Memory B cell (primary cell): ENCODE measurements at regions not wholly inside any gene's neighbourhood (a gene's known extent, or its start where the extent isn't known, plus 50 kb on each side); places are given as distances from the start of the nearest gene placed in this dataset.

Experiments
- ATAC-seq: fragments of 150-1000 bp; cut with Tn5 transposase; 2 replicates; pipeline ENCODE4 v1.10.0; 2021; ENCODE audit warnings: low read depth, mild to moderate bottlenecking, moderate library complexity
- DNase-seq, 2 donors: peaks; one replicate each; pipeline ENCODE4 v3.0.0; 2022; ENCODE audit warnings: low spot score in 2 of 2
- H3K27ac Mint-ChIP-seq: one replicate; pipeline ENCODE4 v1.8.0; 2022; ENCODE audit warnings: mild to moderate bottlenecking, moderate library complexity, mixed read lengths
- H3K27me3 Mint-ChIP-seq: one replicate; pipeline ENCODE4 v1.8.0; 2022; ENCODE audit warnings: mixed read lengths
- H3K36me3 Mint-ChIP-seq: one replicate; pipeline ENCODE4 v1.8.0; 2022; ENCODE audit warnings: mild to moderate bottlenecking, mixed read lengths
- H3K4me1 Mint-ChIP-seq: one replicate; pipeline ENCODE4 v1.8.0; 2022; ENCODE audit warnings: mixed read lengths
- H3K4me3 Mint-ChIP-seq: one replicate; pipeline ENCODE4 v1.8.0; 2022; ENCODE audit warnings: mild to moderate bottlenecking, moderate library complexity, mixed read lengths
- H3K9me3 Mint-ChIP-seq: one replicate; pipeline ENCODE4 v1.8.0; 2022; ENCODE audit warnings: mixed read lengths

DNA sequence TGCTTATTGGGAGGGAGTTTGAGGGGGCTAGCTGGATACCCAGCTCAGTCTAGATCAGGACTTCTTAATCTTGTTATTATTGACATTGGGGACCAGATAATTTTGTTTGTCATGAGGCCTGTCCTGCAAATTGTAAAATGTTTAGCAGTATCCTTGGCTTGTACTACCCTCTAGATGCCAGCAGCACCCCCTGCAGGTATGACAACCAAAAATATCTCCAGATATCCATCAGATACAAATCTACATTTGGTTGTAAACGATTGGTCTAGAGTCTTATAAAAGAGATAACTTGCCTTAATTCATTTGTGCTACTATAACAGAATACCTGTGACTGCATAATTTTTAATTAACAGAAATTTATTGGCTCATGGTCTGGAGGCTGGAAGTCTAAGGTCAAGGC, 1232.2 kb downstream of the XPNPEP1 start:
- H3K36me3 Mint-ChIP-seq = no peaks in the 10 kb centered on the region
- H3K4me1 Mint-ChIP-seq = no peaks in the 10 kb centered on the region
- H3K27ac Mint-ChIP-seq = no peak overlapping the region
- H3K4me3 Mint-ChIP-seq = no peak overlapping the region
- H3K27me3 Mint-ChIP-seq = no peaks in the 10 kb centered on the region
- DNase-seq = no peak
- H3K9me3 Mint-ChIP-seq = no peaks in the 10 kb centered on the region
- no peak for ATAC-seq

DNA sequence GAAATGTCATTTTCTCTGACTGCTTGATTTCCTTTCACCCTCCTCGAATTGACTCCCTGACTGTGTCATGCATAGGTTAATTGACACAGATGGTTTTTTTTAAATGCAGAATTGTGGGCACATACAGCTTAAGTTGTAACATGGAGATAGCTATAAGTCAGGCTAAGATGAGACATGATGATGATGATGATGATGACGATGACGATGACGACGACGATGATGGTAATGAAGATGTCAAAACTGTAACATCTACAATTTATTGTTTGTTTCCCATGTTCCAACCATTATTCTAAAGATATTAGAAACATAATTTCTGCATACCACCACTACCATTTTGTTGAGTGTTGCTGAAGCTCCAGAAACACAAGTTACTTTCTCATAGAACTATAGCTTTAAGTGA, 1232.8 kb downstream of the XPNPEP1 start:
- H3K4me3 Mint-ChIP-seq = no peak overlapping the region
- no peak for DNase-seq
- H3K4me1 Mint-ChIP-seq = no peaks in the 10 kb centered on the region
- H3K27ac Mint-ChIP-seq = no peak overlapping the region
- ATAC-seq = no peak
- H3K36me3 Mint-ChIP-seq = no peaks in the 10 kb centered on the region
- H3K27me3 Mint-ChIP-seq = no peaks in the 10 kb centered on the region
- H3K9me3 Mint-ChIP-seq = no peaks in the 10 kb centered on the region

DNA sequence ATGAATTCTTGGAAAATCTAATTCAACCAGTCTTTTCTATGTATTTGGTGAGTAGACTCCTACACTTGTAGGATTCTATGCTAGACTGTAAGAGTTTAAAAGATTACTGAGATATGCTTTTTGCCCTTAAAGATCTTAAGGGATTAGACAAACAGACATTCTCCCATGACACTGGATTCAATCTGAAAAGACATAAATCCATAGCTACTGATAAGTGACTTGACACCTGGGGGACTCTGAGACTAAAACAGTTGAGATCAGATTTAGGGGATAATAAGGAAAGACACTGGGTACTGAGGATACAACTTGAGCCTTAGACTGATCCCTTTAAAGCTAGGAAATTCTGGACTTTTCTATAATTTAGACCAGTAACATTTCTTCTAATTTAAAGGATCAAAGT, 1233.4 kb downstream of the XPNPEP1 start:
- Mint-ChIP-seq H3K9me3 (no peaks in the 10 kb centered on the region), H3K4me1 (no peaks in the 10 kb centered on the region), H3K4me3 (no peak overlapping the region), H3K27me3 (no peaks in the 10 kb centered on the region), H3K27ac (no peak overlapping the region), H3K36me3 (no peaks in the 10 kb centered on the region)
- DNase-seq (no peak), ATAC-seq (no peak)

DNA sequence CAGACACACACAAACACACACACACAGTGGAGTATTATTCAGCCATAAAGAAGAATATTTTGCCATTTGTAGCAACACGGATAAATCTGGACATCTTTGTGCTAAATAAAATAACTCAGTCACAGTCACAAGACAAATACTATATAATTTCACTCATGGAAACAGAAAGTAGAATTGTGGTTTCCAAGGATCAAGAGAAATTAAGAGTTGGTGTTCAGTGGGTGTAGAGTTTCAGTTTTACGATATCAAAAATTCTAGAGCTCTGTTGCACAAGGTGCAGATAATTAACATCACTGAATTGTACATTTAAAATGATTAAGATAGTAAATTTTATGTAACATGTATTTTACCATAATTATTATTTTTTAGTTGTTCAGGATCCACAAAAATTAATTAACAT, 1235.0 kb downstream of the XPNPEP1 start:
- Mint-ChIP-seq H3K4me3 (no peak overlapping the region), H3K4me1 (peaks cover 3% of the 10 kb centered on the region), H3K36me3 (no peaks in the 10 kb centered on the region), H3K9me3 (no peaks in the 10 kb centered on the region), H3K27ac (no peak overlapping the region), H3K27me3 (no peaks in the 10 kb centered on the region)
- DNase-seq (no peak), ATAC-seq (no peak)

DNA sequence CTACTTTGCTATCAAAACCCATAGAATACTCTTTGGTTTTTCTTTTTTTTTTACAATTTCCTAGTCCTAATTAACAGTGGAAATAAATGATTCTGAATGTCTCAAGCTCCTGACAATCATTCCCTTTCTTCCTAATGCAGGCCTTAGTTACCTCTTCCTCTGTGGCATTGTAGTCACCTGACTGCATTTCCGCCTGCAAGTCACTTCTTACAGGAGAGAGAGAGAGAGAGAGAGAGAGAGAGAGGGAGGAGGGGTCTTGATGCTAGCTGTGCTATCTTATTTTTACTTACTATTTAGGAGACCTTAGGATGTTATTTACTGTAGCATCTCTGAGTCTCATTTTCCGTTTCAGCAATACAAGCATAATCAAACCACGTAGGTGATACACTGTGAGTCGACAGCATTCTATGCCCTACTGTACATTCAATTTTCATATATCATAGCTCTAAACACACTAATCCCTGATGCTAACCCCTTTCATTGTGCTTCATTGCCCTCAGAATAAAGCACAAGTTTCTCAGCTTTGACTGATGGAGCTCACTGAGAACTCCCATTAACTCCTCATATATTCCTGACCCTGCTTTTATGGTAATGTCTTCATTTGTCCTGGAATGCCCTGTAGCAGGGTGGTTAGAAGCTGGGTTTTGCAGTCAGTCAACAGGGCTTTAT, 1237.3 kb downstream of the XPNPEP1 start:
- no peak for ATAC-seq
- Mint-ChIP-seq H3K27me3 (no peaks in the 10 kb centered on the region), H3K4me1 (peaks cover 3% of the 10 kb centered on the region), H3K9me3 (no peaks in the 10 kb centered on the region), H3K27ac (no peak overlapping the region), H3K4me3 (no peak overlapping the region), H3K36me3 (no peaks in the 10 kb centered on the region)
- DNase-seq = no peak

DNA sequence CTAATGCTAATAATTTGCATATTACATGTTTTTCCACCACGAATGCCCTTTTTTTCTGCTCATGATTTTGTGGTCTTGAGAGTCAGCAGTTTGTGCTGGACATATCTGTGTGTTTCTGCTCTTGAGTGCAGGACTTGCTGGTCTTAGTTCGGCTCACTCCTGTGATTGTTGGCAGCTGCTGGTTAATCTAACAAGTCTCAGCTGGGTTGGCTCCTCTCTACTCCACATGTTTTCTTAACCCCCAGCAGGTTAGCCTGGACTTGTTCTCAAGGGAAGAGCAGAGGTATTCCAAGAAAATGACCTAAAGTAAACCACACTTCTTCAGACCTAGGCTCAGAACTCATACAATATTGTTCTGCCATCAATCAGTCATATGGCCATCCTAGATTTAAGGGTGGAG, 1238.9 kb downstream of the XPNPEP1 start:
- H3K36me3 Mint-ChIP-seq = no peaks in the 10 kb centered on the region
- ATAC-seq (no peak), DNase-seq (no peak)
- peaks cover 3% of the 10 kb centered on the region for H3K4me1 Mint-ChIP-seq
- no peak overlapping the region for H3K4me3 Mint-ChIP-seq
- no peak overlapping the region for H3K27ac Mint-ChIP-seq
- H3K9me3 Mint-ChIP-seq = no peaks in the 10 kb centered on the region
- no peaks in the 10 kb centered on the region for H3K27me3 Mint-ChIP-seq

DNA sequence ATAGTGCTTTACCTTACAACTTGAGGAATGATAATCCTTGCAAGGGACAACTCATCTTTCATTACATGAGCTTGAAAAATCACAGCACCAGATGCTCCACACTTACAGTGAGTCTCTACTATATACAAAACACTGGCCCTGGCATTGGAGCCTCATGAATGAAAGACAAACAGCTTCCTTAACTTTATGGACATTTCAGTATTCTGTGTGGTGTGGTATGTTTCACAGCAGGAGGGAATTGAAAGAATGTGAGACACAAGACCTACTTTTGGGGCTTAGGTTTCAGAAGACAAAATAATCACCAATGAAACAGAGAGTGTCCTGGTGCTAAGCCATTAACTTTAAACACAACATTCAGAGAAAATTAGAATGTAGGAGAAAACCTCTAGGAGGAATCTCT, 1249.6 kb downstream of the XPNPEP1 start:
- Mint-ChIP-seq H3K27me3 (peaks cover 2% of the 10 kb centered on the region), H3K9me3 (no peaks in the 10 kb centered on the region), H3K4me1 (no peaks in the 10 kb centered on the region), H3K27ac (no peak overlapping the region), H3K4me3 (no peak overlapping the region), H3K36me3 (no peaks in the 10 kb centered on the region)
- ATAC-seq = no peak
- DNase-seq = no peak

DNA sequence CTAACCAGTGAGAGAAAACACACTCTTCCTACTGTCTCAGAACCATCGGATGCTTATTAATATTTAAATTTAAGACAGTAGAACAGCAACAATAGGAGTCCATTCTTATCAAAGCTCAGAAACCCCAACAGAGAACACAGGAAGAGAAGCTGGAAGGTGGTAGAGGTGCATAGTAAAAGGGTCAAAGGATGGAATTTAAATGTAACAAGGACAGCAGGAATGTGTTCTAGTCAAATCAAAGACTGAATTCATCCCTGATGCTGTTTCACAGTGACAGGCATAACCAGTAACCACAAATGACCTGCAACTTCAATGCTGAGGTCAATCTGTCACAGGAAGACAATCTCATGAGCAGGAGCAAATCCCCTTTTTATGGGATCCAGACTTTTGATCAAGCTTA, 1259.7 kb downstream of the XPNPEP1 start:
- H3K27ac Mint-ChIP-seq = no peak overlapping the region
- ATAC-seq = no peak
- no peaks in the 10 kb centered on the region for H3K4me1 Mint-ChIP-seq
- DNase-seq = no peak
- peaks cover 1% of the 10 kb centered on the region for H3K27me3 Mint-ChIP-seq
- no peaks in the 10 kb centered on the region for H3K9me3 Mint-ChIP-seq
- no peak overlapping the region for H3K4me3 Mint-ChIP-seq
- no peaks in the 10 kb centered on the region for H3K36me3 Mint-ChIP-seq

DNA sequence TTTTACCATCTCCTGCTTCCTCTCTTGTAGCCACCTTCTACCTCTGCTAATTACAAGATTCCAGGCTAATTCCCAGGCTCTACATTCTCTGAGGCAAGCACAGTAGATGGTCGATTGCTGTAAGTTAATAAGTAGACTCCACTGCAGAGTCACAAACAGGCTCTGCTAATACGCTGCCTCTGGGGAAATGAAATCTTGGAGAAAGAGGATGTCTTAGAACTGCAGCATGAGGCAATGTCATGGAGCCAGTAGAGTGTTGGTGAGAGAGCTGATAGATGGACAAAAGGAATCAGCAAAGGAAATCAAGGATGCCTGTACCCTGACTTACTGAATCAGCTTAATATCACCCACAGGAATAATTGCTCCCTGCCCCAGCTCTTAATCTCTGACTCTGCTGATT, 1260.3 kb downstream of the XPNPEP1 start:
- DNase-seq (no peak), ATAC-seq (no peak)
- H3K27me3 Mint-ChIP-seq = peaks cover 1% of the 10 kb centered on the region
- H3K9me3 Mint-ChIP-seq = no peaks in the 10 kb centered on the region
- H3K4me3 Mint-ChIP-seq = no peak overlapping the region
- no peak overlapping the region for H3K27ac Mint-ChIP-seq
- H3K4me1 Mint-ChIP-seq = no peaks in the 10 kb centered on the region
- H3K36me3 Mint-ChIP-seq = no peaks in the 10 kb centered on the region

DNA sequence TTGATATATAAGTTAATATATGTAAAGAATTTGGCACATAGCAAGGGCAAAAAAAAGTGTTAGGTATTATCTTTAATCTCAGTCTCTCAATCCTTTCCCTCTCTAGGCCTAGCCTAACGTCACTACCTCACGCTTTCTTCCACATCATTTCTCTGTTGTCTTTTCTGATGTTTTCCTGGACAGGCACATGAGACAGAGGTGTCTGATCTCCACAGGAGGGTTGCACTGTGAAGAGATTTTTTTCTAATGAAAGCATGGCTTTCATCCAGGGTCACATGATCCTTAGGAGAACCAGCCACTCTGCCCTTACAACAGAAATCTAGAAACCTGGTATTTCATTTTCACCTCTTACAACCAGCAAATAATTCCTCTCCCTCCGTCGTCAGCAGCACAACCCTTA, 1268.3 kb downstream of the XPNPEP1 start:
- peaks cover 3% of the 10 kb centered on the region for H3K4me1 Mint-ChIP-seq
- no peak overlapping the region for H3K4me3 Mint-ChIP-seq
- ATAC-seq = no peak
- peaks cover 1% of the 10 kb centered on the region for H3K9me3 Mint-ChIP-seq
- no peaks in the 10 kb centered on the region for H3K36me3 Mint-ChIP-seq
- peaks cover 3% of the 10 kb centered on the region for H3K27me3 Mint-ChIP-seq
- DNase-seq = no peak
- no peak overlapping the region for H3K27ac Mint-ChIP-seq

DNA sequence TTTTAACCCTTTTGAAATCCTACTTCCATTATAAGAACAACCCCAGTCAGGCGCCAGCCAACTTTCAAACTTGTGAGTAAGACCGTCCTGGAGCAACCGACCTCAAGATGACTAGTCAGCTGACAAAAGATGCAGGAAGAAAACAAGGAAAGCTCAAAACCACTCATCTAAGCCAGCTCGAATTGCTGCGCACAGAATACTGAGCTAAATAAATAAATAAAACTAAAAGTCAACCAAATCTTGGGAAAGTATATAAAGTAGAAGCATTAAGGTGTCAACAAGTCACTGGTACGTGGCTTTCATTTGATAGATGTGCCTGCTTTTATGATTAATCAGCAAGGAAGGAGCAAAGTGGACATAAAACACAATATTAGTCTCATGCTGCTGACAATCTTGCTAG, 1269.8 kb downstream of the XPNPEP1 start:
- Mint-ChIP-seq H3K27me3 (peaks cover 3% of the 10 kb centered on the region), H3K9me3 (peaks cover 1% of the 10 kb centered on the region), H3K36me3 (no peaks in the 10 kb centered on the region), H3K27ac (no peak overlapping the region), H3K4me3 (no peak overlapping the region), H3K4me1 (peaks cover 3% of the 10 kb centered on the region)
- ATAC-seq = no peak
- no peak for DNase-seq

DNA sequence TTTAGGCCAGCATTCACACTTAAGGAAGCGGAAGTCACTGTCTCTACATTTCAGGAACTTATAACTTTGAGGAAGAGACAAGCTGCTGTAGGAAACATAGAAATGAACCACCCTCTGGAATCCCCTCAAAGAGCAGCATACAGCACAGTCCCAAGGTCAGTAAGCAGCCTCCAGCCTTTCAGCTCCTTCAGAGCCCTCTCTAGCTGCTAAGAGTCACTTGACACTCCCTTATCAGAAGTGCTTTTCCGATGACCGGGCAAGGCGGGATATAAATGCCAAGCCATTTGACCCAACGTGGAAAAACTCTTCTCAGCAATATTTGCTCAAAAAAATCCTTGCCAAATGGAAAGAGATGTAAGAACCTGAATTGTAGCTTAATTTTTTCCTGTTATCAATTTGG, 1284.3 kb downstream of the XPNPEP1 start:
- Mint-ChIP-seq H3K36me3 (no peaks in the 10 kb centered on the region), H3K9me3 (peaks cover 2% of the 10 kb centered on the region), H3K27ac (no peak overlapping the region), H3K4me1 (no peaks in the 10 kb centered on the region), H3K27me3 (peaks cover 3% of the 10 kb centered on the region), H3K4me3 (no peak overlapping the region)
- DNase-seq (no peak), ATAC-seq (no peak)

DNA sequence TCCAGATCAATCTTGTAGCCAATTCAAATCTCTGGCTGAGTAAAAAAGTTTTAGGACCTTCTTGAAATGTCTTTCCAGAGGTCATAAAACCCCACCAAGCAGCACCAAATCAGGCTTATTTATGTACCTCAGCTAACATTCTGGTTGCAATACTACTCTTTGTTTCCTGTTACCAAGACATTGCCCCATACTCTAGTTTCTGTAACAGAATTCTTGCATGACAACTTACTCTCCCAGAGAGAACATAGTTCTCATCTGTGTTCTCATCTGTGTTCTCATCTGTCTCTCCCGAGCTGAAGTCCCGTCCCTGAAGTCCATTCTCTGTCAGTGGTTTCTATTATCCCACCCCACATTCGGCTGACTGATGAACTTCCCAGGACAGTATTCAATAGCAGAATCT, 1285.1 kb downstream of the XPNPEP1 start:
- peaks cover 2% of the 10 kb centered on the region for H3K4me1 Mint-ChIP-seq
- ATAC-seq (no peak), DNase-seq (no peak)
- H3K27me3 Mint-ChIP-seq = peaks cover 2% of the 10 kb centered on the region
- peaks cover under 1% of the 10 kb centered on the region for H3K9me3 Mint-ChIP-seq
- no peaks in the 10 kb centered on the region for H3K36me3 Mint-ChIP-seq
- H3K27ac Mint-ChIP-seq = no peak overlapping the region
- no peak overlapping the region for H3K4me3 Mint-ChIP-seq

DNA sequence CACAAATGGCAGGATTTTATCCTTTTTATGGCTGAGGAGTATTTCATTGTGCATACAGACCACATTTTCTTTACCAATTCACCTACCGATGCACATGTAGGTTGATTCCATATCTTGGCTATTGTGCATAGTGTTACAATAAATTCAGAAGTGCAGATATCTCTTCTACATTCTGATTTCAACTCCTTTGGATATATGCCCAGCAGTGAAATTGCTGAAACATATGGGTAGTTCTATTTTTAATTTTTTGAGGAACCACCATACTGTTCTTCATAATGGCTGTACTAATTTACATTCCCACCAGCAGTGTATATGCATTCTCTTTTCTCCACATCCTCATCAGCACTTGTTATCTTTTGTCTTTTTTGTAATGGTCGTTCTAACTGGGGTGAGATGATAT, 1290.3 kb downstream of the XPNPEP1 start:
- H3K36me3 Mint-ChIP-seq = no peaks in the 10 kb centered on the region
- H3K27ac Mint-ChIP-seq = no peak overlapping the region
- ATAC-seq = no peak
- peaks cover 2% of the 10 kb centered on the region for H3K9me3 Mint-ChIP-seq
- peaks cover 29% of the 10 kb centered on the region for H3K4me1 Mint-ChIP-seq
- H3K4me3 Mint-ChIP-seq = no peak overlapping the region
- DNase-seq = no peak
- no peaks in the 10 kb centered on the region for H3K27me3 Mint-ChIP-seq

DNA sequence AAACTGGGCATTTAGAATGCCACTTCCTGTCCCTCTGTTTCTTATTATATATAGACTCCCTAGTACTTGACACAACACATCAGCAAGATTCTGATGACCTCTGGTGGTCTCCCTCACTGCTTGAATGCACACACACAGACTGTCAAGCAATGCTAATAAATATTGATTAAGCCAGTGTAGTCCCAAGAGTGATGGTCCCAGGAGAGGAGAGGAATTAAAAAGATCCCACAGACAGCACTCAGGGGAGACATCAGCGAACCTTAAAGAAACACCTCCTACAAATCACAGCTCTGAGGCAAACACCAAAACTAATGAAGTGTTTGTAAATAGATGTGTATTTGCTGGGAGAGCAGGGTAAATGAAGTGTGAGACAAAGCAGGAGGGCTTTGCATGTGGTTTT, 1291.2 kb downstream of the XPNPEP1 start:
- no peak for DNase-seq

More for the DNA sequence above, 1291.2 kb downstream of the XPNPEP1 start:
- Mint-ChIP-seq H3K36me3 (no peaks in the 10 kb centered on the region), H3K4me1 (peaks cover 29% of the 10 kb centered on the region), H3K27me3 (no peaks in the 10 kb centered on the region), H3K4me3 (no peak overlapping the region), H3K9me3 (peaks cover 2% of the 10 kb centered on the region), H3K27ac (peak overlapping the region; percentile 21)
- ATAC-seq = no peak
